ENCODE measurements at regions not wholly inside any gene's neighbourhood (a gene's known extent, or its start where the extent isn't known, plus 50 kb on each side); places are given as distances from the start of the nearest gene placed in this dataset.
"Not testable (repeated sequence)": the region's sequence is repeated elsewhere in the genome, so short reads cannot be mapped to it uniquely, and the experiment has no call there.

DNA sequence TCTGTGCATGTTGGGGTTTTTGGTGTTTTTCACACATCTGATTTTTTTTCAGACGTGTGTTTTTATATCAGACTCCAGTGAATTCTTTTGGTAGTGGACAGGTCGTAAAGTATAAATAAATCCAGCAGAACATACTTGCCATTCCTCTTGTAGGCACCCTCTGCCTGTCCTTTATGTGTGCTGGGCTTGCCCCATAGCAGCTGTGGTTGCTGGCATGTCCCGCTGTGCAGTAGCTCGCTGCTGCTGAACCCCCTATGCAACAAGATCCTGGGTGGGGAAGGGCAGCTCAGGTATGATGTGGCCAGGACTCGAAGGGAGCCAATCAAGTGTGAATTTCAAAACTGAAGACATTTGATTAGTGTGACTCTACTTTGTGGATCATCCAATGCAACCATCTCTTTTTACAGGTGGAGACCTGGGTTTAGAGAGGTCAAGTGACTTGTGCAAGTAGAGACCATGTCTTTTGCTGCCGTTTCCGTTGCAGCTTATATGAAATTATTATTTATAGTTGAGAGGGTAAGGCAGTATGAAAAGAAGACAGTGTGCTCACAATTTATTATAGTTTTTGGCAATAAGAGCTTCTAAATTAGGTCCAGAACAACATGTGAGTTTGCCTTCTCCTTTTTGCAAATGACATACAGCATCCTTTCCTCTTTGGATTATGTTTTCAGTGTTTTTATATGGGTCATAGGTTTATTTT lies 350.8 kb upstream of the C2CD4B start:
- no peaks in the 10 kb centered on the region for H3K79me2 ChIP-seq (ENCODE audit: insufficient read depth, low read depth, low read length)
- TF ChIP-seq, protein P1, sequence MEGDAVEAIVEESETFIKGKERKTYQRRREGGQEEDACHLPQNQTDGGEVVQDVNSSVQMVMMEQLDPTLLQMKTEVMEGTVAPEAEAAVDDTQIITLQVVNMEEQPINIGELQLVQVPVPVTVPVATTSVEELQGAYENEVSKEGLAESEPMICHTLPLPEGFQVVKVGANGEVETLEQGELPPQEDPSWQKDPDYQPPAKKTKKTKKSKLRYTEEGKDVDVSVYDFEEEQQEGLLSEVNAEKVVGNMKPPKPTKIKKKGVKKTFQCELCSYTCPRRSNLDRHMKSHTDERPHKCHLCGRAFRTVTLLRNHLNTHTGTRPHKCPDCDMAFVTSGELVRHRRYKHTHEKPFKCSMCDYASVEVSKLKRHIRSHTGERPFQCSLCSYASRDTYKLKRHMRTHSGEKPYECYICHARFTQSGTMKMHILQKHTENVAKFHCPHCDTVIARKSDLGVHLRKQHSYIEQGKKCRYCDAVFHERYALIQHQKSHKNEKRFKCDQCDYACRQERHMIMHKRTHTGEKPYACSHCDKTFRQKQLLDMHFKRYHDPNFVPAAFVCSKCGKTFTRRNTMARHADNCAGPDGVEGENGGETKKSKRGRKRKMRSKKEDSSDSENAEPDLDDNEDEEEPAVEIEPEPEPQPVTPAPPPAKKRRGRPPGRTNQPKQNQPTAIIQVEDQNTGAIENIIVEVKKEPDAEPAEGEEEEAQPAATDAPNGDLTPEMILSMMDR (conservative IDR thresholded peaks at IDR 0.05; ENCODE audit: low read length): no peak
- no peak for TF ChIP-seq EZH2phosphoT487 (IDR thresholded peaks at IDR 0.05; ENCODE audit: borderline replicate concordance, low read depth, low read length)
- no peaks in the 10 kb centered on the region for H3K9me3 ChIP-seq (ENCODE audit: low read length)
- H3K9me2 ChIP-seq (ENCODE audit: insufficient read depth, low read length): no peaks in the 10 kb centered on the region
- ChIA-PET CTCF (ENCODE audit: unreplicated experiment) (no interaction called here), POLR2A (no interaction called here)
- H2AFZ ChIP-seq (ENCODE audit: low read length): no peak overlapping the region
- H3K4me3 ChIP-seq (ENCODE audit: low read depth, low read length, poor library complexity, severe bottlenecking): no peak overlapping the region
- no peak overlapping the region for H3K4me2 ChIP-seq (ENCODE audit: low read length)
- no peaks in the 10 kb centered on the region for H3K36me3 ChIP-seq (ENCODE audit: insufficient read depth, low read length)
- BruUV-seq (replicated peaks): no TSS peak
- intact Hi-C loops (cut with micrococcal nuclease; ENCODE audit: unreplicated experiment): no loop called here
- no peak overlapping the region for H3K27ac ChIP-seq (ENCODE audit: low read depth, low read length, poor library complexity, severe bottlenecking)
- H4K20me1 ChIP-seq (ENCODE audit: insufficient read depth, low read length): no peaks in the 10 kb centered on the region
- no peak for DNase-seq (ENCODE audit: low spot score)
- H3K4me1 ChIP-seq (ENCODE audit: insufficient read depth, low read length, poor library complexity, severe bottlenecking): no peaks in the 10 kb centered on the region

DNA sequence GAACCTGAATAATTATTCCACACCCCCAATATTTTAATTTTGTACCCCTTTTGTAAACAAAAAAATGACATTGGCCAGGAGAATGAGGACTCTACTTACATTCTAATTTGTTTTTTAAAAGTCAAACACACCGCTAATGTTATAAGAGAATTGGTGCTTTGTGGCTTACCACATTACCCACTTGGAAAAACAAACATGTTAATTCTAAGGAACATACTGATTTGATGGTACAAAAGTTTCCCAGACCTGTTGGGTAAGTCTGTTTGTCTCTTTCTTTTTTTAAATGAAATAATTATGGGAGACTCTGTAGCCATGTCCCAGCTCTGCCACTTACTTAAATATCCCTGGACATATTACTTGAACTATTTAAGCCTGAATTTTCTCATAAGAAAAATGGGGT lies 352.5 kb upstream of the C2CD4B start:
- Histone ChIP-seq H3K9me3 (ENCODE audit: low read length) (no peaks in the 10 kb centered on the region), H3K27ac (ENCODE audit: low read depth, low read length, poor library complexity, severe bottlenecking) (no peak overlapping the region), H4K20me1 (ENCODE audit: insufficient read depth, low read length) (no peaks in the 10 kb centered on the region), H3K9me2 (ENCODE audit: insufficient read depth, low read length) (no peaks in the 10 kb centered on the region), H3K36me3 (ENCODE audit: insufficient read depth, low read length) (no peaks in the 10 kb centered on the region), H3K4me3 (ENCODE audit: low read depth, low read length, poor library complexity, severe bottlenecking) (no peak overlapping the region), H3K79me2 (ENCODE audit: insufficient read depth, low read depth, low read length) (no peaks in the 10 kb centered on the region), H3K4me2 (ENCODE audit: low read length) (no peak overlapping the region), H2AFZ (ENCODE audit: low read length) (no peak overlapping the region), H3K4me1 (ENCODE audit: insufficient read depth, low read length, poor library complexity, severe bottlenecking) (no peaks in the 10 kb centered on the region)
- POLR2A ChIA-PET: no interaction called here
- CTCF ChIA-PET (ENCODE audit: unreplicated experiment): no interaction called here
- no peak for DNase-seq (ENCODE audit: low spot score)
- TF ChIP-seq, protein P1 (conservative IDR thresholded peaks at IDR 0.05; ENCODE audit: low read length): no peak
- no peak for TF ChIP-seq EZH2phosphoT487 (IDR thresholded peaks at IDR 0.05; ENCODE audit: borderline replicate concordance, low read depth, low read length)
- intact Hi-C loops (cut with micrococcal nuclease; ENCODE audit: unreplicated experiment): no loop called here
- no TSS peak for BruUV-seq (replicated peaks)

DNA sequence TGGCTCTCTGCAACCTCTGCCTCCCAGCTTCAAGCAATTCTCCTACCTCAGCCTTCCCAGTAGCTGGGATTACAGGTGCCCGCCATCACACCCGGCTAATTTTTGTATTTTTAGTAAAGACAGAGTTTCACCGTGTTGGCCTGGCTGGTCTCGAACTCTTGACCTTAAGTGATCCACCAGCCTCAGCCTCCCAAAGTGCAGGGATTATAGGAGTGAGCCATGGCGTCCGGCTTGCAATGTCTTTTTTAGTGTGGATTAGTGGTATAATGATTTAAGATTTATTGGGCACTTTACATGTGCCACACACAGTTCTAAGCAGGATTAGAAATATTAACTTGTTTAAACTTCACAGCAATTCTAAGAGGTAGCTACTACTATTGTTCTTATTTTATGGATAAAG lies 353.6 kb upstream of the C2CD4B start:
- CTCF ChIA-PET (ENCODE audit: unreplicated experiment); intact Hi-C loops (cut with micrococcal nuclease; ENCODE audit: unreplicated experiment); H3K79me2 ChIP-seq (ENCODE audit: insufficient read depth, low read depth, low read length); H3K9me3 ChIP-seq (ENCODE audit: low read length); H3K27ac ChIP-seq (ENCODE audit: low read depth, low read length, poor library complexity, severe bottlenecking); H3K36me3 ChIP-seq (ENCODE audit: insufficient read depth, low read length); H2AFZ ChIP-seq (ENCODE audit: low read length); H3K9me2 ChIP-seq (ENCODE audit: insufficient read depth, low read length); H3K4me1 ChIP-seq (ENCODE audit: insufficient read depth, low read length, poor library complexity, severe bottlenecking); H3K4me2 ChIP-seq (ENCODE audit: low read length); DNase-seq (ENCODE audit: low spot score); H4K20me1 ChIP-seq (ENCODE audit: insufficient read depth, low read length); H3K4me3 ChIP-seq (ENCODE audit: low read depth, low read length, poor library complexity, severe bottlenecking); BruUV-seq (replicated peaks): not testable (repeated sequence)
- POLR2A ChIA-PET: interaction anchor here (0.8 kb wide), 1 partner anchor 33 kb away, joined by 3 read pairs; no protein-coding TSS in a partner anchor
